SU-DHL-6 (cell line): ENCODE measurements at regions not wholly inside any gene's neighbourhood (a gene's known extent, or its start where the extent isn't known, plus 50 kb on each side); places are given as distances from the start of the nearest gene placed in this dataset.

Source experiments
- H2AFZ ChIP-seq: fragments of 200-600 bp; sonication (generic); 2 replicates; pipeline ENCODE4 v1.6.1; 2014; ENCODE audit warnings: low read depth, mild to moderate bottlenecking, moderate library complexity, mixed read lengths, antibody characterized with exemption, low read length; ENCODE audit not compliant: severe bottlenecking
- H3F3A ChIP-seq: fragments of 200-600 bp; shearing (Covaris generic); 2 replicates; pipeline ENCODE4 v1.6.0; 2016; ENCODE audit warnings: antibody characterized with exemption, mild to moderate bottlenecking; ENCODE audit not compliant: insufficient read depth
- H3K27ac ChIP-seq: fragments of 200-600 bp; sonication (generic); 2 replicates; pipeline ENCODE4 v1.5.1; 2016; ENCODE audit warnings: low read depth, mild to moderate bottlenecking, low read length, moderate library complexity, mixed read lengths
- H3K27me3 ChIP-seq: fragments of 200-600 bp; sonication (generic), shearing (Covaris generic); 2 replicates; pipeline ENCODE4 v1.6.0; 2014; ENCODE audit warnings: mild to moderate bottlenecking, low read length
- H3K36me3 ChIP-seq: fragments of 200-600 bp; sonication (generic); 2 replicates; pipeline ENCODE4 v1.6.1; 2014; ENCODE audit warnings: mild to moderate bottlenecking, low read length, mixed read lengths
- H3K4me2 ChIP-seq: fragments of 300-600, 200-600 bp; shearing (Covaris generic), sonication (generic); 2 replicates; pipeline ENCODE4 v1.6.0; 2014; ENCODE audit warnings: low read length, low read depth, mild to moderate bottlenecking; ENCODE audit not compliant: poor library complexity, severe bottlenecking
- H3K4me3 ChIP-seq: fragments of 200-600 bp; sonication (generic); 2 replicates; pipeline ENCODE4 v1.5.1; 2014; ENCODE audit warnings: antibody characterized with exemption, low read length, mild to moderate bottlenecking, mixed read lengths; ENCODE audit not compliant: insufficient read depth, poor library complexity, severe bottlenecking
- H3K79me2 ChIP-seq: fragments of 200-600 bp; sonication (generic); 2 replicates; pipeline ENCODE4 v1.6.1; 2014; ENCODE audit warnings: mild to moderate bottlenecking, low read length, moderate library complexity; ENCODE audit not compliant: insufficient read depth
- H3K9ac ChIP-seq: fragments of 200-600 bp; sonication (generic); 2 replicates; pipeline ENCODE4 v1.7.0; 2014; ENCODE audit warnings: mild to moderate bottlenecking, low read length
- H3K9me2 ChIP-seq: fragments of 200-600 bp; sonication (generic); replicated peaks from 2 replicates; pipeline ENCODE4 v1.6.1; 2014; ENCODE audit warnings: low read length; ENCODE audit not compliant: insufficient read depth
- H3K9me3 ChIP-seq: fragments of 200-600 bp; sonication (generic); 2 replicates; pipeline ENCODE4 v1.6.1; 2014; ENCODE audit warnings: low read length, mixed read lengths; ENCODE audit not compliant: insufficient read depth
- H4K20me1 ChIP-seq: fragments of 200-600 bp; sonication (generic); 2 replicates; pipeline ENCODE4 v1.6.1; 2014; ENCODE audit warnings: low read depth, mild to moderate bottlenecking, antibody characterized with exemption, low read length, moderate library complexity, mixed read lengths
- CTCF ChIP-seq: fragments of 200-600 bp; sonication (generic); IDR thresholded peaks from one replicate; pipeline ENCODE4 v1.5.1; 2017; ENCODE audit warnings: antibody characterized with exemption, mild to moderate bottlenecking, low read length, moderate library complexity; ENCODE audit not compliant: insufficient read depth, poor library complexity, severe bottlenecking
- EZH2phosphoT487 ChIP-seq: fragments of 200-600 bp; sonication (generic), shearing (Covaris generic); conservative IDR thresholded peaks from 2 replicates; pipeline ENCODE4 v1.6.1; 2018; ENCODE audit warnings: mild to moderate bottlenecking, antibody characterized with exemption, low read length, moderate library complexity, mixed read lengths

- Histone ChIP-seq H3K79me2 (no peaks in the 10 kb centered on the region), H3K27me3 (no peaks in the 10 kb centered on the region), H2AFZ (no peak overlapping the region), H3K9me2 (no peaks in the 10 kb centered on the region), H3K4me3 (no peak overlapping the region), H3K9ac (no peak overlapping the region), H3K27ac (no peak overlapping the region), H3K9me3 (no peaks in the 10 kb centered on the region), H4K20me1 (no peaks in the 10 kb centered on the region), H3K36me3 (no peaks in the 10 kb centered on the region), H3K4me2 (no peak overlapping the region), H3F3A (no peaks in the 10 kb centered on the region)
- TF ChIP-seq EZH2phosphoT487, result no peak
- TF ChIP-seq CTCF, result no peak
These were observed 258.7 kb downstream of the HTR1B start for GRCh38 chr6:77204555-77204954.

DNA sequence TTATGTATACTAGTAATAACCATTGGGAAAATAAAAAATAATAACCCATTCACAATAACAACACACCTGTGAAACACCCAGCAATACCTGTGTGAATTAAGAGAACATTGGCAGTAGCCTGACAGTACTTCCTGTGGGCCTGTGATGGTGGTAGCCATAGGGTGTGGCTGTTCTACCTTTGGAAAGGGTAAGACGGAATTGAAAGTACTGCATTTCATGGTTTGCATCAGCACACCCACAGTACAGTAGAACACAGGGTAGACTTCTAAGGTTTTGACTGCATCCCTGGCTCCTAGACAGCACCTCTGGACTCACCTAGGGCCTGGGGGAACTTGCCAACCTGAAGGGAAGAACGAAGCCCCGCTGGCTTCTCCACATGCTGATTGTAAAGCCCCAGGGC is 279.8 kb downstream of the HTR1B start:
- Histone ChIP-seq H3K27ac (no peak overlapping the region), H3K9ac (no peak overlapping the region), H2AFZ (no peak overlapping the region), H3F3A (no peaks in the 10 kb centered on the region), H3K36me3 (no peaks in the 10 kb centered on the region), H3K9me3 (no peaks in the 10 kb centered on the region), H3K79me2 (no peaks in the 10 kb centered on the region), H3K4me2 (no peak overlapping the region), H3K9me2 (no peaks in the 10 kb centered on the region), H3K4me3 (no peak overlapping the region), H4K20me1 (no peaks in the 10 kb centered on the region), H3K27me3 (no peaks in the 10 kb centered on the region)
- no peak for TF ChIP-seq CTCF
- TF ChIP-seq EZH2phosphoT487, result no peak

GRCh38 chr6:77181749-77182148 is 281.5 kb downstream of the HTR1B start:
- Histone ChIP-seq H3K79me2 (no peaks in the 10 kb centered on the region), H2AFZ (no peak overlapping the region), H3K9me2 (no peaks in the 10 kb centered on the region), H3K36me3 (no peaks in the 10 kb centered on the region), H3K9ac (no peak overlapping the region), H3K27me3 (no peaks in the 10 kb centered on the region), H4K20me1 (no peaks in the 10 kb centered on the region), H3K27ac (no peak overlapping the region), H3F3A (no peaks in the 10 kb centered on the region), H3K4me3 (no peak overlapping the region), H3K9me3 (no peaks in the 10 kb centered on the region), H3K4me2 (no peak overlapping the region)
- no peak for TF ChIP-seq EZH2phosphoT487
- TF ChIP-seq CTCF, result no peak

DNA sequence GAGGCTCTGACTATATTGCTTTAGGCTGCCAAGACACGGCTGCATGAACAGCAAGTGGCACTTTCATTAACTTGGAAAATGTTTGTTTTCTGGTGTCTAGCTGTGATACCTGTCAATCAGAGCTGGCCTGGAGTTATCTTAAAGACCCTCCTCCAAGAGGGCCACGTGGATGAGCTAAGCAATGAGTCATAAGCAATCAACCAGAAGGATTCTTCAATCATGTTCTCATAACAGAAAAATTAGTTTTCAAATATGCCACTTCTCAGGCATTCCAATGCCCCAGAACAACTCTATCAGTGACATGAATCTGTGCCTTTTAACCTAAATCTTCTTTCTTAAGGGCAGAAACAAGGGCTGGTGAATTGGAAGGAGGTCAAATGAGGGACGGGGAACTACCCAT is 283.0 kb downstream of the HTR1B start:
- Histone ChIP-seq H3K4me2 (no peak overlapping the region), H3K4me3 (no peak overlapping the region), H3K36me3 (no peaks in the 10 kb centered on the region), H3F3A (no peaks in the 10 kb centered on the region), H3K9me2 (no peaks in the 10 kb centered on the region), H3K27me3 (no peaks in the 10 kb centered on the region), H3K9me3 (no peaks in the 10 kb centered on the region), H4K20me1 (no peaks in the 10 kb centered on the region), H2AFZ (no peak overlapping the region), H3K79me2 (no peaks in the 10 kb centered on the region), H3K9ac (no peak overlapping the region), H3K27ac (no peak overlapping the region)
- TF ChIP-seq CTCF (no peak), EZH2phosphoT487 (no peak)
